22Rv1 (cell line): ENCODE measurements at regions not wholly inside any gene's neighbourhood (a gene's known extent, or its start where the extent isn't known, plus 50 kb on each side); places are given as distances from the start of the nearest gene placed in this dataset.

Experiments
- CTCF ChIP-seq: fragments of 450-650 bp; IDR thresholded peaks from 2 replicates; pipeline ENCODE4 v1.5.1; 2017; ENCODE audit warnings: mild to moderate bottlenecking
- ZFX ChIP-seq: fragments of 450-650 bp; IDR thresholded peaks from 2 replicates; pipeline ENCODE4 v1.6.1; 2017; ENCODE audit warnings: antibody characterized with exemption, borderline replicate concordance

GRCh38 chr18:4831791-4832375 is 365.2 kb downstream of the AKAIN1 start:
- no peak for TF ChIP-seq CTCF
- no peak for TF ChIP-seq ZFX
